ENCODE measurements at regions not wholly inside any gene's neighbourhood (a gene's known extent, or its start where the extent isn't known, plus 50 kb on each side); places are given as distances from the start of the nearest gene placed in this dataset.
A peak's percentile ranks its signal among the peaks of the same experiment; 100 is the strongest.

GRCh38 chr9:31103836-31104235 is 1280.6 kb upstream of the ACO1 start:
- no peak for DNase-seq (ENCODE audit: low spot score in 2 of 2)
- FAIRE-seq = no peak

GRCh38 chr9:31104249-31104648 is 1280.2 kb upstream of the ACO1 start:
- DNase-seq (ENCODE audit: low spot score in 2 of 2) = no peak
- FAIRE-seq = no peak

DNA sequence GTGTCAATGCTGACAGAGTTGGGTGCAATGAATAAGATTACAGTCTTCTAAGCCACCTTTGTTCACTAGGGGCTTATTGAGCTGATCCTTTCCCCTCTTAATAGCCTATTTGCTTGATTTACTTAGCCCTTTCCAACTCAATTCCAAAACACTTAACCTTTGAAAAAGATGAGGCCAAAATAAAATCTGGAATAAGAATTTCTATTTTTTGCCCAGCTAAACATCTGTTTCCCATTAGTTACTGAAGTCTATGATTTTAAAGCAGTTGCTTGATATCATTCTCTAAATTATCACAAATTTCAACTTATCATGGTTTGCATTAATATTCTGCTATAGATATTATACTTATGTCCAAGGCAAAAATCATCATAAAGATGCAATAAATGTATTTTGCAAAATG is 1272.0 kb upstream of the ACO1 start:
- FAIRE-seq = no peak
- no peak for DNase-seq (ENCODE audit: low spot score in 2 of 2)

GRCh38 chr9:31114346-31114745 is 1270.1 kb upstream of the ACO1 start:
- no peak for DNase-seq (ENCODE audit: low spot score in 2 of 2)
- FAIRE-seq = no peak

DNA sequence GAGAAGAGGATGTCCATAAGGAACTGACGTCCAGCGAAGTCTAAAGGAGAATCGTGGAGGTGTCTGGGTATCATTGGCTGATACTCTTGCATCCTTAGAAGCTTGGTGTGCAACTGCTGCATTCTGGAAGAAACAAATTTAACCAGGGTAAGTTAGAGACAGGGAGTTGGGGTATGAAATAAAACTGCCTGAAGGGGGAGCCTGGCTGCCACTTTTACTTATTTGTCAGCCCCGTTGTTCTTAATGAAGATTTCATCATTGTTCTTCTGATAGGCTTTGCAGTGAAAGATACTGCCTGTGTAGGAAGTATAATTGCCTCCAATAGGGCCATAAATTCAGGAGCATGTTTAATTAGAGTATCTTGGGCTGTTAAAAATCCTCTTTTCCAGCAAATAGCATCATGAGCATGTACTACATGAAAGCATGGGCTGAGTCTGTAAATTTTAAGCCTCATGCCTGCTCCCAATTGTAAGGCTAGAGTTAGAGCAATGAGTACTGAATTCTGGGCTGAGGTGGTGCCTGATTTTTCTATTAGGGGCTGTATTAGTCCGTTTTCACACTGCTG is 1264.5 kb upstream of the ACO1 start:
- DNase-seq (ENCODE audit: low spot score in 2 of 2) (no peak), FAIRE-seq (no peak)

GRCh38 chr9:31124389-31124788 is 1260.1 kb upstream of the ACO1 start:
- FAIRE-seq (no peak), DNase-seq (ENCODE audit: low spot score in 2 of 2) (no peak)

GRCh38 chr9:31135567-31135966 is 1248.9 kb upstream of the ACO1 start:
- DNase-seq (ENCODE audit: low spot score in 2 of 2) (no peak), FAIRE-seq (no peak)

GRCh38 chr9:31136524-31136923 is 1247.9 kb upstream of the ACO1 start:
- no peak for DNase-seq (ENCODE audit: low spot score in 2 of 2)
- no peak for FAIRE-seq

DNA sequence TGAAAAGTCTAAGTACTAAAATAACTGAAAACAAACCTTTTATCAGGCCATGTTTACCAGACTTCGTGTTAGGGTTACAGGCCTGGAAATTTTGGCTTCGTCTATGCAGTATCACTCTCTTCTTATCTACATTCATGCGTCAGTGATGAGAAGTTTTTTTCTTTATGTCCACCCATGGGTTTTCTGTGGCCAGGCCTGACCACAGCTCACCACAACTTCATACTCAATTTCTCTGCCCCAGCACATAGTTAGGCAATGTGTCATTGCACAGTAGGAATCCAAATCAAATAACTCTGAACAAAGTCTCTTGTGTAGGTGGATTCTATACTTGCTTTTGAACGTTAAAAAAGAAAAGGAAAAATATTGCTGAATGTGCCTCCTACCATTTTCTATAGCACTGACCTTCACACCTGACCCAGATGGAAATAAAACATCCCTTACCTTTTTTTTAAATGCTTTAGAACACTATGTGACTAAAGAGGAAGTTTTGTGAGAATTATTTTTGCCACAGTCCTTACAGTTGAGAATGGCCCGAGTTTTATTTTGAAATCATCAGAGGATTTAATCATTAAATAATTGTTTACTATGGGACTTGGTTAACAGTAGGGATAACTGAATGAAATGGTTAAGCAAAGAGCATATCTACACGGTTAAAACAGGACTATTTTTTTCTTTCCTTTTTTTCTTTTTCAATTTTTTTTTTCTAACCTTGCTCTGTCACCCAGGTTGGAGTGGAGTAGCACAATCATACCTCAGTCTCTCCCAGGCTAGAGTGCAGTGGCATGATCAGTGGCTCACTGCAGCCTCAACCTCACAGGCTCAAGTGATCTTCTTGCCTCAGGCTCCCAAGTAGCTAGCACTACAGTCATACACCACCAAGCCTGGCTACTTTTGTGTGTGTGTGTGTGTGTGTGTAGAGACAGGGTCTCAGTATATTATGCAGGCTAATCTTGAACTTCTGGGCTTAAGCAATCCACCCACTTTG is 1247.0 kb upstream of the ACO1 start:
- DNase-seq (ENCODE audit: low spot score in 2 of 2) = no peak
- no peak for FAIRE-seq

GRCh38 chr9:31140316-31140715 is 1244.1 kb upstream of the ACO1 start:
- FAIRE-seq = no peak
- DNase-seq (ENCODE audit: low spot score in 2 of 2) = no peak

- DNase-seq (ENCODE audit: low spot score in 2 of 2) (no peak), FAIRE-seq (no peak)
These were observed 1242.0 kb upstream of the ACO1 start for GRCh38 chr9:31142456-31142855.

- FAIRE-seq = no peak
- no peak for DNase-seq (ENCODE audit: low spot score in 2 of 2)
These were observed 1239.8 kb upstream of the ACO1 start for GRCh38 chr9:31144614-31145013.

- FAIRE-seq (no peak), DNase-seq (ENCODE audit: low spot score in 2 of 2) (no peak)
These were observed 1237.8 kb upstream of the ACO1 start for GRCh38 chr9:31146485-31147166.

- FAIRE-seq (no peak), DNase-seq (ENCODE audit: low spot score in 2 of 2) (peak in 1 of 2 donors; percentile 3)
These were observed 1231.1 kb upstream of the ACO1 start for GRCh38 chr9:31153250-31153840.

GRCh38 chr9:31166516-31166915 is 1217.9 kb upstream of the ACO1 start:
- DNase-seq (ENCODE audit: low spot score in 2 of 2) (no peak), FAIRE-seq (no peak)

DNA sequence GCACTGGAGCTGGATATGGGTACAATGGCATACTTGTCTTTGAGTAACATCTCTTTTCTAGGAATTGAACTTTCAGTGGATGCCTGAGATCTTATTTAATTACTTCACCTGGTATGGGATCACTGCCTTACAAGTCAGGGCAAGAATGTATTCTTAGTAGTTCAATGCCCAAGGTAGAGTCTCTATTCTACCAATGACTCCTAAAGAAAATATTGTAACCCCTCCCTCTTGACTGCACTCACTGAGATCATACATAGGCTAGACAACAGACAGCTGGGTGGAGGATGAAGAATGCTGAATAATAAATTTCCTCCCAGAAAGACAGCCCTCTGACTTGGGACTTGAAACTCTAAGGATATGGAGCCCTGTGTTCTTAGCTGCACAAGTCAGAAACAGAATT is 1216.3 kb upstream of the ACO1 start:
- FAIRE-seq (no peak), DNase-seq (ENCODE audit: low spot score in 2 of 2) (no peak)

DNA sequence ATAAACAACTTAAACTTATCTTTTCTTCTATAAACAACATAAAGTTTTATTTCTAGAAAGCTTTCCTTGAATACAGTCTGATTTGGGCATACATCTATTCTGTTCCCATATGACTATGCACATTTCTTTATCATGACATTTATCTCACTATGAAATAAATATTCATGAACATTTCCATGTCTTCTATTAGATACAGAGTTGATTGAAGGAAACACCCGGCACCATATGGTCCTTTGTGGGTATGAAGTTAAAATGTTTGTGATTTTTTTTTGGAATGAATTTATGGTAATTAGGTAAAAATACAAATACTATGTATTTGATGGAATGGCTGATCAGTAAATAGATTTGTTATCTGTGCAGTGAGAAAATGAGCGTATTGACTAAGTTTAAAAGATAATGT is 1209.8 kb upstream of the ACO1 start:
- DNase-seq (ENCODE audit: low spot score in 2 of 2) (no peak), FAIRE-seq (no peak)

DNA sequence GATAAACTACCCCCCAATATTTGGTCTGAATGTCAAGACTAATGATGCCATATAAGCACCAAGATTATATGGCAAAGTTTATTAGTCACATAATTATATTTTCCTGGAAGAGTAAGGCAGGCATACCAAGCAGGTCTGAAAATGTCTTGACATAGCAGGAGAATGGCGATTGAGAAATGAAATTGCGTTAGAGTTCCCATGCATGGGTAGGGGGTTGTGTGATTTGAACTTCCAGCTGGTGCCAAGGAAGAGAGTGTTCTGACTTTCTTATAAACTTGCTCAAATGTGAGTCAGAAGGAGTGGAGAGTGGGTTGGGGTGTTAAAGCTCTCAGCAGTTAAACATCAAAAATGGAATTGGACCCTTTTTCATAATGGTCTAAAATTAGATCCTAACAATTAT is 1200.6 kb upstream of the ACO1 start:
- DNase-seq (ENCODE audit: low spot score in 2 of 2) (no peak), FAIRE-seq (no peak)

GRCh38 chr9:31185831-31186230 is 1198.6 kb upstream of the ACO1 start:
- no peak for DNase-seq (ENCODE audit: low spot score in 2 of 2)
- FAIRE-seq = no peak

DNA sequence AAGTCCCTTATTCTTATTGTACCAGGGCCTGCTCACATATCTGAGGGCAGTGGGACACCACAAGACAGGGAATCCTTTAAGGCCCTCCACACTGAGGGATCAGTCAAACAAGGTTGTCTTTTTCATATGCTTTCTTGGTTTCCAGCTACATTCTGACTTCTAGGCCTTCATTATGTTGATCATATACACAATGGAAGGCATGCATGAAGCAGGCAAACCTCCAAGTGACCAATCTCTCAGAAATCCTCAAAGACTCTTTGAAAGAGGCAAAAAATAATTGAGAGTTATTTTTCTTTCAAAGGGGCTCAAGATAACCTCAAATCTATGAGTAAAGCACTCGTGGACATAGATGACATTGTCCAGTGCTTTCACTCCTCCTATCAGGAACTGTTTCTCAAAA is 1195.9 kb upstream of the ACO1 start:
- DNase-seq (ENCODE audit: low spot score in 2 of 2) (no peak), FAIRE-seq (no peak)

GRCh38 chr9:31210978-31211570 is 1173.4 kb upstream of the ACO1 start:
- FAIRE-seq = no peak
- no peak for DNase-seq (ENCODE audit: low spot score in 2 of 2)

All from frontal cortex (tissue), 3 donors.